ENCODE measurements at regions not wholly inside any gene's neighbourhood (a gene's known extent, or its start where the extent isn't known, plus 50 kb on each side); places are given as distances from the start of the nearest gene placed in this dataset.
A peak's percentile ranks its signal among the peaks of the same experiment; 100 is the strongest.

GRCh38 chr5:28544501-28544900 lies 1506.1 kb upstream of the CDH9 start:
- DNase-seq (ENCODE audit: low read depth), result no peak

- DNase-seq (ENCODE audit: low read depth), result no peak
These were observed 1505.2 kb upstream of the CDH9 start for GRCh38 chr5:28543473-28544098.

- peak; percentile 76 for DNase-seq (ENCODE audit: low read depth)
These were observed 1504.6 kb upstream of the CDH9 start for GRCh38 chr5:28542987-28543386.

GRCh38 chr5:28523888-28524635 lies 1485.7 kb upstream of the CDH9 start:
- DNase-seq (ENCODE audit: low read depth), result peak; percentile 69

GRCh38 chr5:28523416-28523815 lies 1485.0 kb upstream of the CDH9 start:
- DNase-seq (ENCODE audit: low read depth), result no peak

GRCh38 chr5:28517691-28518090 lies 1479.3 kb upstream of the CDH9 start:
- peak; percentile 1 for DNase-seq (ENCODE audit: low read depth)

GRCh38 chr5:28516722-28517121 lies 1478.3 kb upstream of the CDH9 start:
- no peak for DNase-seq (ENCODE audit: low read depth)

- no peak for DNase-seq (ENCODE audit: low read depth)
These were observed 1474.3 kb upstream of the CDH9 start for GRCh38 chr5:28512648-28513047.

GRCh38 chr5:28505121-28505520 lies 1466.7 kb upstream of the CDH9 start:
- DNase-seq (ENCODE audit: low read depth), result no peak

GRCh38 chr5:28500511-28500910 lies 1462.1 kb upstream of the CDH9 start:
- no peak for DNase-seq (ENCODE audit: low read depth)

GRCh38 chr5:28499766-28500290 lies 1461.4 kb upstream of the CDH9 start:
- peak; percentile 9 for DNase-seq (ENCODE audit: low read depth)

- no peak for DNase-seq (ENCODE audit: low read depth)
These were observed 1457.5 kb upstream of the CDH9 start for GRCh38 chr5:28495876-28496275.

- no peak for DNase-seq (ENCODE audit: low read depth)
These were observed 1455.1 kb upstream of the CDH9 start for GRCh38 chr5:28493456-28493855.

- no peak for DNase-seq (ENCODE audit: low read depth)
These were observed 1450.4 kb upstream of the CDH9 start for GRCh38 chr5:28488752-28489151.

- DNase-seq (ENCODE audit: low read depth), result no peak
These were observed 1445.1 kb upstream of the CDH9 start for GRCh38 chr5:28483327-28484025.

GRCh38 chr5:28473531-28474107 lies 1435.2 kb upstream of the CDH9 start:
- peak; percentile 3 for DNase-seq (ENCODE audit: low read depth)

GRCh38 chr5:28468166-28468565 lies 1429.8 kb upstream of the CDH9 start:
- DNase-seq (ENCODE audit: low read depth), result no peak

GRCh38 chr5:28463728-28464127 lies 1425.3 kb upstream of the CDH9 start:
- no peak for DNase-seq (ENCODE audit: low read depth)

GRCh38 chr5:28451483-28451882 lies 1413.1 kb upstream of the CDH9 start:
- no peak for DNase-seq (ENCODE audit: low read depth)

- no peak for DNase-seq (ENCODE audit: low read depth)
These were observed 1412.6 kb upstream of the CDH9 start for GRCh38 chr5:28450997-28451396.

GRCh38 chr5:28448791-28449190 lies 1410.4 kb upstream of the CDH9 start:
- DNase-seq (ENCODE audit: low read depth), result no peak

GRCh38 chr5:28430565-28431178 lies 1392.3 kb upstream of the CDH9 start:
- DNase-seq (ENCODE audit: low read depth), result no peak
